Suprapubic skin (tissue), 4 donors: ENCODE measurements at regions not wholly inside any gene's neighbourhood (a gene's known extent, or its start where the extent isn't known, plus 50 kb on each side); places are given as distances from the start of the nearest gene placed in this dataset.
"Not testable (repeated sequence)": the region's sequence is repeated elsewhere in the genome, so short reads cannot be mapped to it uniquely, and the experiment has no call there.

Source experiments
- DNase-seq, 2 donors: peaks; one replicate each; pipeline ENCODE4 v3.0.0-alpha.2; 2019; ENCODE audit warnings: low spot score in 2 of 2
- H3K27ac ChIP-seq: fragments of 200-600 bp; sonication (generic); one replicate; pipeline ENCODE4 v1.5.1; 2019
- H3K27me3 ChIP-seq: fragments of 200-600 bp; sonication (generic); one replicate; pipeline ENCODE4 v1.5.1; 2019
- H3K36me3 ChIP-seq: fragments of 200-600 bp; sonication (generic); one replicate; pipeline ENCODE4 v1.5.1; 2019
- H3K4me1 ChIP-seq: fragments of 200-600 bp; sonication (generic); one replicate; pipeline ENCODE4 v1.5.1; 2019
- H3K4me3 ChIP-seq: fragments of 200-600 bp; sonication (generic); one replicate; pipeline ENCODE4 v1.5.1; 2019; ENCODE audit warnings: mild to moderate bottlenecking
- H3K9me3 ChIP-seq: fragments of 200-600 bp; sonication (generic); one replicate; pipeline ENCODE4 v1.5.1; 2019
- EP300 ChIP-seq: sonication (generic); formaldehyde crosslinking; IDR thresholded peaks from one replicate; pipeline ENCODE4 v1.6.1; 2017; ENCODE audit warnings: antibody characterized with exemption
- POLR2A ChIP-seq, 2 donors: fragments of 450-650 bp; IDR thresholded peaks; one replicate each; pipeline ENCODE4 v1.6.1; 2017; ENCODE audit warnings: antibody characterized with exemption in 2 of 2, mild to moderate bottlenecking in 2 of 2, moderate library complexity in 2 of 2
- POLR2AphosphoS5 ChIP-seq, 3 donors: sonication (generic); formaldehyde crosslinking; IDR thresholded peaks; one replicate each; pipeline ENCODE4 v1.6.1; 2017; ENCODE audit warnings: antibody characterized with exemption in 3 of 3
- WGBS: methylation state at CpG from one replicate; pipeline ENCODE4 v1.1.5; 2018; 5-methylcytosine and 5-hydroxymethylcytosine counted together
- TF ChIP-seq, protein P1 (sequence below), 2 donors: fragments of 200-600 bp in 1 of 2; fragments of 450-650 bp in 1 of 2; sonication (generic) in 1 of 2; IDR thresholded peaks; one replicate each; pipeline ENCODE4 v1.5.1; 2016 to 2019; ENCODE audit warnings: antibody characterized with exemption in 2 of 2, mild to moderate bottlenecking in 1 of 2, moderate library complexity in 1 of 2

DNA sequence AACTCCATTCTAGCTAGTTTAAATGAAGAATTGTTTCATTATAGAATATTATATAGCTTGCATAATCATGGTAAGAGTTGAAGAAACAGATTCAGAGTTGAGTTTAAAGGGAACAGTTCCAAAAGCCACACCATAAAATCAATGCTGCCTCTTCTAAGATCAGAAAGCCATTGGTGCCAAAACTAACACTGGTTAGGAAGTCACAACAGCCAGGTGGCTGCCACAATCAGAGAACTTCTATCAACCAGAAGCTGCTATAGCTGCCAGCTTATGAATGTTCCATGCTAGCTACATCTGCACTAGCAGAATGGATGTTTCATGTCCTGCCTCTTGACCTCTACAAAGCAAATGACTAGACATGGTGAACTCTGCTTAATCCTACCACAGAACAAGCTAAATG is 583.1 kb upstream of the LRRN3 start:
- no peak overlapping the region for H3K4me3 ChIP-seq
- no peak overlapping the region for H3K27ac ChIP-seq
- TF ChIP-seq, protein P1, sequence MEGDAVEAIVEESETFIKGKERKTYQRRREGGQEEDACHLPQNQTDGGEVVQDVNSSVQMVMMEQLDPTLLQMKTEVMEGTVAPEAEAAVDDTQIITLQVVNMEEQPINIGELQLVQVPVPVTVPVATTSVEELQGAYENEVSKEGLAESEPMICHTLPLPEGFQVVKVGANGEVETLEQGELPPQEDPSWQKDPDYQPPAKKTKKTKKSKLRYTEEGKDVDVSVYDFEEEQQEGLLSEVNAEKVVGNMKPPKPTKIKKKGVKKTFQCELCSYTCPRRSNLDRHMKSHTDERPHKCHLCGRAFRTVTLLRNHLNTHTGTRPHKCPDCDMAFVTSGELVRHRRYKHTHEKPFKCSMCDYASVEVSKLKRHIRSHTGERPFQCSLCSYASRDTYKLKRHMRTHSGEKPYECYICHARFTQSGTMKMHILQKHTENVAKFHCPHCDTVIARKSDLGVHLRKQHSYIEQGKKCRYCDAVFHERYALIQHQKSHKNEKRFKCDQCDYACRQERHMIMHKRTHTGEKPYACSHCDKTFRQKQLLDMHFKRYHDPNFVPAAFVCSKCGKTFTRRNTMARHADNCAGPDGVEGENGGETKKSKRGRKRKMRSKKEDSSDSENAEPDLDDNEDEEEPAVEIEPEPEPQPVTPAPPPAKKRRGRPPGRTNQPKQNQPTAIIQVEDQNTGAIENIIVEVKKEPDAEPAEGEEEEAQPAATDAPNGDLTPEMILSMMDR (IDR thresholded peaks at IDR 0.05) = no peak
- TF ChIP-seq EP300 (no peak), POLR2A (IDR thresholded peaks at IDR 0.05) (no peak), POLR2AphosphoS5 (IDR thresholded peaks at IDR 0.05) (no peak)
- no peaks in the 10 kb centered on the region for H3K4me1 ChIP-seq
- DNase-seq = no peak
- H3K36me3 ChIP-seq = no peaks in the 10 kb centered on the region
- no peaks in the 10 kb centered on the region for H3K9me3 ChIP-seq
- no peaks in the 10 kb centered on the region for H3K27me3 ChIP-seq

DNA sequence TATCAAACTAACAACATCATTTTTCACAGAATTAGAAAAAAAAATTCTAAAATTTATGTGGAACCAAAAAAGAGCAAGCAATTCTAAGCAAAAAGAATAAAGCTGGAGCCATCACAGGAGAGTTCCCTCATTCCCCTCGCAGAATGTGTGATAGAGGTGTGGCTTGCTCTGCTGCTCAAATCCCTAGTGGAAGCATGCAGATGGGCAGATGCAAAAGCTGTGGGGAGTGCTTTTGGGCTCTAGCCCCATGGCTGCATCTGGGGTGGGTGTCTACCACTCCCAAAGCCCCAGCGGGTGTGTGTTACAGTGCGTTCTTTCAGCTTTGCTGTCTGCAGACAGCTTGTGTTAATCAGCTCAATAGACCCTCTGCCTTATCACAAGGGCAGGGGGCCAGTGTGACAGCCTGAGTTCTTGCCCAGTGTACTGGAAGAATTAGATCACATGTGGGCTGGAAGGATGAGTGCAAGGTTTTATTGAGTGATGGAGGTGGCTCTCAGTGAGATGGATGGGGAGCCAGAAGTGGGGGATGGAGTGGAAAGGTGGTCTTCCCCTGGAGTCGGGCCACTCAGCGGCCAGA is 575.9 kb upstream of the LRRN3 start:
- WGBS = 51% methylated on average over 5 of the region's 5 CpGs
- H3K4me3 ChIP-seq, H3K27ac ChIP-seq, H3K36me3 ChIP-seq, H3K4me1 ChIP-seq, H3K27me3 ChIP-seq, DNase-seq, H3K9me3 ChIP-seq: not testable (repeated sequence)

DNA sequence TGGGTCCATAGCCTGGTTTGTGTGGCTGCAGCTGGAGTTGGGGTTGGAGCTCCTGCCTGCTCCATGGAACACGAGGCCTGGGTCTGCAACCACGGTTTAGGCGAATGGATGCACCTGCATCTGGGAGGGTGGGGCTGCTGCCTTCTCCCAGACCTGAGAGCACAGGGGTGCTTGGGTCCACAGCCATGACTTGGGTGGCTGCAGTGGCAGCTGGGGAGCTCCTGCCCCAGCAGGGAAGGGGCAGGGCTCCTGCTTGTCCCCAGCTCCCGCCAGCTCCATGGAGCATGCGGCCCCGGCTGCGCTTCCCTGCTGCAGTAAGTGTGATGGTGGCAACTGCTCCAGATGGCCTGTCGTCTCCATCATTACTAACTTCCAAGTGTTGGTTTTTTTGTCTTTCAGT is 571.1 kb upstream of the LRRN3 start:
- Histone ChIP-seq H3K36me3 (no peaks in the 10 kb centered on the region), H3K4me1 (no peaks in the 10 kb centered on the region), H3K27ac (no peak overlapping the region), H3K4me3 (no peak overlapping the region), H3K27me3 (no peaks in the 10 kb centered on the region), H3K9me3 (no peaks in the 10 kb centered on the region)
- no peak for TF ChIP-seq POLR2A (IDR thresholded peaks at IDR 0.05)
- TF ChIP-seq, protein P1 (IDR thresholded peaks at IDR 0.05) = no peak
- TF ChIP-seq EP300 = no peak
- TF ChIP-seq POLR2AphosphoS5 (IDR thresholded peaks at IDR 0.05) = no peak
- WGBS = 98% methylated on average over 7 of the region's 8 CpGs
- no peak for DNase-seq

DNA sequence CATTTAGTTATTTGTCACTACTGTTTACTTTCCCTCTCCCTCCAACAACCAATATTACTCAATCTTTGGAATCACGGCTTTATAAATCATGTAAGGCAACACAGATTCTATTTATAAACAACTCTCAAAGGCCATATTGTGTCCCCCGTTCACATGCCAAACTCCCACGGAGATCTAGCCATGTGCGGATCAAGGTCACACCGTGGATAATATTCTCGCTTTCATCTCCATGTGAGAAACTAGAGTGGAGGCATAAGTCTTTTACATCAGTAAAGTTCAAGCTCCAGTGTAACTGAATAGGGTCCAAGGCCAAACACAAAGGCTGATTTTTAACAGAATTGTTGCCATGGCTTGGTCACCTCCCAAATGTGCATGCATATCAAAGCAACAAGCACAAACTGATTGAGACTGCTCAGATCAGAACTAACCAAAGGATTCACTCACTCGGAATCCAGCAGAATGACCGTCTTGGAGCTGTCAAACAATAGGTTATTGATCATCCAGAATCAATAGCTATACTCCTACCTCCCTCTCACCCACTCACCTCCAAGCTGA is 569.5 kb upstream of the LRRN3 start:
- 87% methylated on average over 8 of the region's 8 CpGs for WGBS
- Histone ChIP-seq H3K27ac (no peak overlapping the region), H3K4me1 (no peaks in the 10 kb centered on the region), H3K36me3 (no peaks in the 10 kb centered on the region), H3K4me3 (no peak overlapping the region), H3K27me3 (no peaks in the 10 kb centered on the region), H3K9me3 (no peaks in the 10 kb centered on the region)
- TF ChIP-seq POLR2A (IDR thresholded peaks at IDR 0.05) = no peak
- TF ChIP-seq POLR2AphosphoS5 (IDR thresholded peaks at IDR 0.05) = no peak
- no peak for DNase-seq

DNA sequence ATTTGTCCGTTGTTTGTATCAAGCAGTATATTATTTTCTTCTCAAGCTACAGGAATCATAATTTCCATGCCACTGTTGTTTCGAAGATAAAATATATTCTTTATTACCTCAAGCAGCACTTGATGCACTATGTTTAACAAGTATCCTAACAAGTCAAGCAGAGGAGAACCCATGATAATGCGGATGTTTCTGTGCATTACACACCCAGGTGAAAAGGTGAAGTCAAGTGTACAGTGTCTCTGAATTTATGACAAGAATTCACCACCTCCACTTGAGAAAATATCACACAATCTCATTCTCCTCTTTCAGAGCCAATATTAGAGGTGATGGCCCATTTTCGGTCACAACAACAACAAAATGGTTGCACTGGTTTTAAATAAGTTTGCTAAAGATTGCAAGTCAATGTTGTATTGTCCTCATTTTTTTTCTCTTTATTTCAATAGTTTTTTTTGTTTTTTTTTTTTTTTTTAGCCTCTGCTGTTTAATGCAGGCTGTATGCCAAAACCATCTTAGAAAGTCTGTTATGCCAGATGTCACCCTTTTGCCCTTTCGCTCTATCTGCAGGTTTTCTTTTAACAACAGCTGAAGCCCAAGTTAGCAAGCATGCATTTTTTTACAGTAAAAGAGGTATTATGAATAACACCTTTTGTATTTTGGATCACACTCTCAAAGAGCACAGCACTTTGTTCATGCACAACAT is 568.7 kb upstream of the LRRN3 start:
- no peak for TF ChIP-seq EP300
- TF ChIP-seq, protein P1 (IDR thresholded peaks at IDR 0.05) = no peak
- no peak for TF ChIP-seq POLR2A (IDR thresholded peaks at IDR 0.05)
- TF ChIP-seq POLR2AphosphoS5 (IDR thresholded peaks at IDR 0.05) = no peak
- no peak for DNase-seq
- Histone ChIP-seq H3K36me3 (no peaks in the 10 kb centered on the region), H3K27me3 (no peaks in the 10 kb centered on the region), H3K9me3 (no peaks in the 10 kb centered on the region), H3K4me3 (no peak overlapping the region), H3K27ac (no peak overlapping the region), H3K4me1 (no peaks in the 10 kb centered on the region)
- 67% methylated on average over 5 of the region's 5 CpGs for WGBS

DNA sequence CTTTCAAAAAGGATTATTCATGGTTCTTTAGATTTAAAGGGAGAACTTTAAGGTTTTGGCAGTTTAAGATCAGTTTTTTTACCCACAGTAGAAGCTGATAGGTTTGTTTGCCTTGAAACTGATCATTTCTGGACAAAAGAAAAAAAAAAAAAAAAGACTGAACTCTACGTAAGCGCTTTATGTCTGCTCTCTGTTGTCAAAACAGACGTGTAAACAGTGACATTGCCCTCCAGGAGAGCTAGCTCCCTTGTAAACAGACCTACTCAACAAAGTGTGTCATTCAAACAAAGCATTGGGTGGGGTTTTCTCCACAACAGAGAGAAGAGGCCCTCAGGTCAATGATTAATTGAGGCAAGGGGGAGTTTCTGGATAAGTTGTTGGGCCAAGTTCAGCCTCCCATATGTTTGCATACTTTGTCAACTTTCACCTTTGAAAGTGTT is 568.1 kb upstream of the LRRN3 start:
- no peak for DNase-seq
- H3K27me3 ChIP-seq = no peaks in the 10 kb centered on the region
- no peaks in the 10 kb centered on the region for H3K9me3 ChIP-seq
- H3K36me3 ChIP-seq = no peaks in the 10 kb centered on the region
- H3K27ac ChIP-seq = no peak overlapping the region
- 50% methylated on average over 3 of the region's 3 CpGs for WGBS
- H3K4me1 ChIP-seq = no peaks in the 10 kb centered on the region
- TF ChIP-seq POLR2AphosphoS5 (IDR thresholded peaks at IDR 0.05) (no peak), POLR2A (IDR thresholded peaks at IDR 0.05) (no peak), EP300 (no peak)
- TF ChIP-seq, protein P1 (IDR thresholded peaks at IDR 0.05) = no peak
- no peak overlapping the region for H3K4me3 ChIP-seq
